ENCODE measurements at regions not wholly inside any gene's neighbourhood (a gene's known extent, or its start where the extent isn't known, plus 50 kb on each side); places are given as distances from the start of the nearest gene placed in this dataset.

GRCh38 chr20:51917886-51918535 is 115.7 kb upstream of the SALL4 start:
- no peak for DNase-seq

- DNase-seq = no peak
Measured at GRCh38 chr20:51916244-51916643, 113.9 kb upstream of the SALL4 start.

- DNase-seq = no peak
Measured at GRCh38 chr20:51914758-51915157, 112.4 kb upstream of the SALL4 start.

- no peak for DNase-seq
Measured at GRCh38 chr20:51910321-51911050, 108.2 kb upstream of the SALL4 start.

- DNase-seq = no peak
Measured at GRCh38 chr20:51906679-51907078, 104.4 kb upstream of the SALL4 start.

GRCh38 chr20:51906049-51906448 is 103.7 kb upstream of the SALL4 start:
- DNase-seq = no peak

GRCh38 chr20:51902933-51903332 is 100.6 kb upstream of the SALL4 start:
- no peak for DNase-seq

- DNase-seq = no peak
Measured at GRCh38 chr20:51900443-51900842, 98.1 kb upstream of the SALL4 start.

GRCh38 chr20:51899674-51900073 is 97.4 kb upstream of the SALL4 start:
- no peak for DNase-seq

GRCh38 chr20:51898788-51899187 is 96.5 kb upstream of the SALL4 start:
- DNase-seq = no peak

- no peak for DNase-seq
Measured at GRCh38 chr20:51894619-51895018, 92.3 kb upstream of the SALL4 start.

- DNase-seq = no peak
Measured at GRCh38 chr20:51894201-51894600, 91.9 kb upstream of the SALL4 start.

- no peak for DNase-seq
Measured at GRCh38 chr20:51893723-51894122, 91.4 kb upstream of the SALL4 start.

- no peak for DNase-seq
Measured at GRCh38 chr20:51890003-51890402, 87.7 kb upstream of the SALL4 start.

- no peak for DNase-seq
Measured at GRCh38 chr20:51889466-51889865, 87.1 kb upstream of the SALL4 start.

- no peak for DNase-seq
Measured at GRCh38 chr20:51888291-51888690, 86.0 kb upstream of the SALL4 start.

- DNase-seq = no peak
Measured at GRCh38 chr20:51886891-51887608, 84.7 kb upstream of the SALL4 start.

- no peak for DNase-seq
Measured at GRCh38 chr20:51886341-51886740, 84.0 kb upstream of the SALL4 start.

GRCh38 chr20:51884561-51884960 is 82.2 kb upstream of the SALL4 start:
- no peak for DNase-seq

- no peak for DNase-seq
Measured at GRCh38 chr20:51880188-51880587, 77.9 kb upstream of the SALL4 start.

GRCh38 chr20:51876313-51876940 is 74.1 kb upstream of the SALL4 start:
- no peak for DNase-seq

- no peak for DNase-seq
Measured at GRCh38 chr20:51873652-51874051, 71.3 kb upstream of the SALL4 start.

GRCh38 chr20:51871943-51872342 is 69.6 kb upstream of the SALL4 start:
- no peak for DNase-seq

- DNase-seq = no peak
Measured at GRCh38 chr20:51869002-51869401, 66.7 kb upstream of the SALL4 start.
